HS-5 (cell line): ENCODE measurements at regions not wholly inside any gene's neighbourhood (a gene's known extent, or its start where the extent isn't known, plus 50 kb on each side); places are given as distances from the start of the nearest gene placed in this dataset.
"Not testable (repeated sequence)": the region's sequence is repeated elsewhere in the genome, so short reads cannot be mapped to it uniquely, and the experiment has no call there.

ENCODE experiments used
- DNase-seq: peaks from one replicate; pipeline ENCODE4 v3.0.0-alpha.2; 2012; ENCODE audit warnings: low read depth

- DNase-seq: no peak
Measured at GRCh38 chr11:122441666-122442035, 213.9 kb upstream of the UBASH3B start.

GRCh38 chr11:122440811-122441665 is 214.5 kb upstream of the UBASH3B start:
- no peak for DNase-seq

DNA sequence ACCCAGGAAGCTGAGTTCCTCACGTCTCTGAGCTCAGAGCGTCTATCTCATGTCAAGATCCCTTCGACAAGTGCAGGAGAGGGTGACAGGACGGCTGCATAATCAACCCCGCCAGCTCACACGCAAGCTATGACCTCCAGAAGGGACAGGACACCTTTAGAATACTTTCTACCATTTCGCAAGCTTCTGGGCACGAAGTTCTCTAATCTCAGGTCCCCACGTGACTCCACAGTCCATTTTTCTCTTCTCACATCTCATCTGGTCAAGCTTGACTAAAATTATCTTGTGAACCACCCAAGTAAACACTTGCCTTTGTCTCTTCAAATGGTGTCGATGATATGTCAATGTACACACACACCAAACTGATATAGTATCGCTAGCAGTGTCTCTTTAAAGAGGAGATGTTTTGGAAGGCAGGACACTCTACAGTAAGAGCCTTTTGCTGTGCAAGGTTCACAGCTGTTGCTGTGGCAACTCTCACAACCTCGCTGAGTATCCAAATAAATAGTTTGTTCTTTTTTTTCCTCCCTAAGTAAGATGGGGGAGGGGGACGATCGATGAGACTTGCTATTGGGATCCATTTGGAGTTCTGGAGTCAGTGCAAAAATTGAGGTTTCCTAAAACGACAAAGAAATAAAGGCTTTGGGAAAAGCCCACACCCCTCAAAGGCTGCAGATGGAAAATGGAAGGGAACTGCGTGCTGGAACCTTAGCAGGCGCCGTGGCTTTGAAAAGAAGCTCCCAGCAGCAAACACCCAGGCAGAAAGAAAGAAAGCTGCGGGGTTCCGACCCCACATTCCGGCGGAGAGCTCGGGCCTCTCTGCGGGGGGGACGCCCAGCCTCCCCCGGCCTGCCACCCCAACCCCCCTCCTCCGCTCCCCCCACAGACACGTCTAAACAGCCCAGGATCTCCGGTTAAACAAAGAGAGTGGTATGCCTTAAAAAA is 215.4 kb upstream of the UBASH3B start:
- no peak for DNase-seq

- no peak for DNase-seq
Measured at GRCh38 chr11:122436188-122436555, 219.3 kb upstream of the UBASH3B start.

DNA sequence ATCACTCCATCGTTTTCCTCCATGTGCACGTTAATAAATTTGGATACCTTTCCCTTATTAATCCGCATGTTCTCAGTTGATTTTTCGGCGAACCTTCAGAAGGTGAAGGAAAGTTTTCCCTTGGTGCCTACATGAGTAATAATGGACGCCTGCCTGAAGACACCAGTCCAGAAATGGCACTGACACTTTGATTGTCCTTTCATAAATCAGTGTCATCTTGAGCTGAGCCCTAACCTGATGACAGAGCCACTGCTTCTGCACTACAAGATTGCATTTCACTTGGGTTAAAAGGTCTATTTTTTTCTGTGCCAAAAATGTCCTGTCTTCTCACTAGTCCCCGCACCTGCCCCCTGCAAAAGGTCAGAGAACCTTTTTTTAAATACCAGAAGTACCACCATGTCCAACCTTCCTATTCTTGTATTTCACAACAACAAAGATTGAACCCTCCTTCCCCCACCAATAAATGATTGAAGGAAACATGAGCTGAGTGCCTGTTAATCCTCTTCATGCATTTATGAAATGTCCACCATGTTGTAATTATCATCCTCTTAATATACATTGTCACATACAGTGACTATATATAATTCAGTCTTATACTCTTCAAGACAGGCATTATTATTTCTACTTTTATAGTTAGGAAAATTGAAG is 219.9 kb upstream of the UBASH3B start:
- no peak for DNase-seq

DNA sequence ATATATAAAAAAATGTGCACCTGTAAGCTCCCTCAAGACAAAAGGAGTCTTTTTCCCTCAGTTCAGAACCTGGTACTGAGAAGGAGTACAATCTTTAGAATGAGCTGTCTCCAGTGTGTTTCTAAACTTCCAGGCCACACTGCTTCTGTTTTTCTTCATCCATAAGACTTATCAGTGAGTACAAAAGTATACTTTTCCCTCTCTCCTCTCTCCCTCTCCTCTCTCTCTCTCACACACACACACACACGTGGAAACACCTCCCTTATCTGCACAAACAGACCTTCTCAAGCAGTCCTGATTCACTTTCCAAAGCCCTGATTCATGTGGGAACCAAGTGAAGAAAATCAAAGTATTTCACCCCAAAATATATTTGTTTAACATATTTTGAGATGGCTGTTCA is 220.7 kb upstream of the UBASH3B start:
- DNase-seq: no peak

GRCh38 chr11:122430490-122430889 is 225.0 kb upstream of the UBASH3B start:
- DNase-seq: no peak

DNA sequence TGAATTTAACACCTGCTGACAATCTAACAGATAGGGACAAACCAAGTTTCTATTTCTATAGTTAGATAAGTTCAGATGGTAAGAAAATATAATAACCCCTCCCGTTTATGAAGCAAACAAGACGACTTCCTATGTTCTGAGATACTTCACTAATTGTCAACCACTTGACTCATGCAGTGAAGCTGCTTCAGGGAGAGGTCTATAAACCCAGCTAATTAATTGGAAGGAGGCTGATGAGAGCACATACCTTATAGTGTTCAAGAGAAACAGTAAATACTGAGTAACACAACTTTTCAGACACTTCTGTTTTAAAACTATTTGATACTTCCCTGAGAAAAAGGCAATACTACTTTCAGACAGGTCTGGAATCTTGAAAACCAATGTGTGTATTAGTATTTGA is 229.4 kb upstream of the UBASH3B start:
- DNase-seq: no peak

GRCh38 chr11:122424636-122425035 is 230.9 kb upstream of the UBASH3B start:
- DNase-seq: no peak

DNA sequence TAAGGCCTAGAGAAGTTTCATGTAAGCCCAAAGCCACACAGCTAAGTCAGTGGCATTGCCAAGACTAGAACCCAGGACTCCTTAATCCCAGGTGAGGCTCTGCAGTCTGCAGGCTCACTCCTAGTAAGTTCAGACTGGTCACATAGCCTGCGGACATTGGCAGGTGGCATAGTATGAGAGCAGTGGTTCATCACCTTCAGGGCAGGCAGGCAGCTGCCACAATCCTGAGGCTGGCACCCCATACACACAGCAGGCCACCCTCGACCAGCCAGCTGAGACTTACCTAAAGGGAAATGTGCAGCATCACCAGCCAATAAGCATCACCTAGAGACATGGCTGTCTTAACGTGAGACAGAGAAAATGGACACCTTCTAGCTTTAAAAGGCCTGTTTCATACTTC is 231.6 kb upstream of the UBASH3B start:
- no peak for DNase-seq

DNA sequence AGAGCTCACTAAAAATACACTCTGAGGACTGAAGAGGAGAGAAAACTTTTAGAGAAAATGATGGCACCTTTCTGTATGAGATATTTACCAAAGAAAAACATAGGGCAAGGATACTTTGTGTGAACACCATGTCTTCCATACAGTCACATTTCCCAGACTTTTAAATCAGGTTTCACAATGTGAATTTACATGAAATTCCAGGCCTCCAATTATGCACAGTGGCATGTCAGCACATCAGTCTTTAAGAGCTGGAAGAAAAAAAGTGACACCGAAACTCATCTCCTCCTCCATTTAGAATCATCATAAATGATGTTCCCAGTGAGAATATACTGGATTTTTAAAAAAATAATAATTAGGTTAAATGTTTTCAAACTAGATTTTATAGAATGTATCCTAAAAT is 232.2 kb upstream of the UBASH3B start:
- DNase-seq: no peak

DNA sequence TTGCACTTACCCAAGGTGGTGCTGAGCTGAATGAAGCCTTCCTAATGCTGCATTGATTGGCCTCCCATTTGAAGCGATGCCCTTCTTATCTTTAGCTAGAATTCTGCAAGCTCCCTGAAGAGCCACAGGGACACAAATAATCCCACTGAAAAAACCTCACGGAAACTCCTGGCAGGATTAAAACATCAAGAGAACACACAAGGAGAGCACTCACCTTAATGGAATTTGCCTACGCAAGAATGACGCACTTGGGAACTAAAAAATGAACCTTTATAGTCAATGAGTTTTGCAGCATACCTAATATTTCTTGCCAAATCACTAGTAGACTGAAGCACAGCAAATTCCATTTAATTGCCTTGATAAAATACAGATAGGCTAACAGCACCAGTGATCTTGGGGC is 232.8 kb upstream of the UBASH3B start:
- no peak for DNase-seq

GRCh38 chr11:122421702-122422101 is 233.8 kb upstream of the UBASH3B start:
- DNase-seq: no peak

DNA sequence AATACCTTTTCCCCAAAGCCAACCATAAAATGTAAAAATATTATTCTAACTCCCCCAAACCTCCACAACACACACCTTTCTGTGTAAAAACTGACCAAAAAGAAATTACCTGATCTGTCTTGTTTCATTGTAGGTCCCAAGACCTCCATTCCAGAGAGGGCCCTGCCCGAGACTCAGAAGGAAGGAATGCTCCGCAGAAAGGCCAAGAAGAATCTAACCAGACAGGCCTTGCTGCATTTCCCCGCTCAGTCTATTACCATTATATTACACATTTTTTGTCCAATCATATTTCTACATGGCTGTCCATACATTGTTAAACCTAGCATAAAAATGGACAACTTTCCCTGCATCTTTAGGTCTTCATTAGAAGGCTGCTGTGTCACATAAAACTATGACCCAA is 237.5 kb upstream of the UBASH3B start:
- no peak for DNase-seq

- no peak for DNase-seq
Measured at GRCh38 chr11:122414406-122415018, 241.0 kb upstream of the UBASH3B start.

GRCh38 chr11:122413677-122414076 is 241.8 kb upstream of the UBASH3B start:
- no peak for DNase-seq

DNA sequence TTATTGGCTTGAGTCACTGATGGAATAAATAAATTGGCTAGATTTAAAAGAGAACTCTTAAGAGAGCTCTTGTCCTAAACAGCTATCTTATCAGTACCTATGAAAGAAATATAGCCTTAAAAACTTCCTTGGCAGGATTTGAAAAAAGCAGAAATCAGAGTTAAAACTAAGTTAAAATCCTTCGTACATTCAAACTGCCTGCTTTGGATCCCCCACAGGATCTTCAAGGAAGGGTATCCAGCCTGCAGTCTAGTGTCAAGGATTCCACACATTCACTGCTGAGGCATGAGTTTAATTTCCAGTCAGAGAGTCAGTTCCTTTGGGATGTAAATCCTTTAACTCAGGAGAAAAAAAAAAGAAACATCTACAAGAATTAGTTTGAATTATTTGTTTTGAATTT is 242.9 kb upstream of the UBASH3B start:
- DNase-seq: no peak

DNA sequence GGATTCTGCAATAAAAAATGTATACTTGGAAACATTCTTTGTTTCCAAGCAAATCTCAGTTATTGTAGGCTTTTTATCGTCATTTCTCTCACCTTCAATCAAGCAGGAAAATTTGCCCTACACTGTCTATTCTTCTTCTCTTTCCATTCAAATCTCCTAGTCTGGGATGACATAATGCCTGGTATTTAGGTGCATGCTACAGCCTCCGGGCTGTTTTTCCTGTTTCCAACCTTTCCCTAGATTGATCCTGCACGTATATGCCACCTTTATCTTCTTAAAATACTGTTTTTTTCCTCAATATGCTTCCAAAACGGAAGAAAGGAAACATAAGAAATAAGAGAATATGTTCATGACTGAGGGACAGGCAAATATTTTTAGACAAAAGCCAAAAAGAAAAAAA is 249.1 kb upstream of the UBASH3B start:
- DNase-seq: no peak

- no peak for DNase-seq
Measured at GRCh38 chr11:122405547-122406341, 249.8 kb upstream of the UBASH3B start.

DNA sequence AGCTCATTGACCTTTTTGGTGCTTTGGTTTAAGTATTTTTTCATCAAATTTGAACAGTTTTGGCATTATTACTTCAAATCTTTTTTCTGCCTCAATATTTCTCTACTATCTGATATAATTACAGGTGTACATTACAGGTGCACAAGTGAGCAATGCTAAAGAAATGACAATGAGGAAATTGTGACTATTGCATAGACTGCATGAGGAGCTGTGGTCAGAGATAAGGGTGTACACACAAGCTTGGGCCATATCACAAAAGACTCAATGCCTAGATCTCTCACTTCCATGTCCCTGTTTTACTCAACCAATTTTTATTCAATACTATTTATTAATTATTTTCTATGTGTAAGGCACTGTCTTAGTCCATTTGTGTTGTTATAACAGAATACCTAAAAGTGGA is 251.0 kb upstream of the UBASH3B start:
- no peak for DNase-seq

GRCh38 chr11:122401581-122401980 is 253.9 kb upstream of the UBASH3B start:
- DNase-seq: not testable (repeated sequence)
